ENCODE measurements at regions not wholly inside any gene's neighbourhood (a gene's known extent, or its start where the extent isn't known, plus 50 kb on each side); places are given as distances from the start of the nearest gene placed in this dataset.

- no peak overlapping the region for H3K4me3 ChIP-seq (ENCODE audit: low read length)
- H2AFZ ChIP-seq (ENCODE audit: low read depth, low read length), result no peak overlapping the region
- no peaks in the 10 kb centered on the region for H3K4me1 ChIP-seq (ENCODE audit: insufficient read depth, low read length)
- no peaks in the 10 kb centered on the region for H3K36me3 ChIP-seq (ENCODE audit: insufficient read depth, low read length)
- peaks cover 16% of the 10 kb centered on the region for H3K27me3 ChIP-seq (ENCODE audit: insufficient read depth, low read length)
- no peaks in the 10 kb centered on the region for H3K9me3 ChIP-seq (ENCODE audit: low read length)
Measured at GRCh38 chr10:128241023-128241422, 114.8 kb upstream of the MKI67 start.

- Histone ChIP-seq H3K4me3 (ENCODE audit: low read length) (no peak overlapping the region), H3K27me3 (ENCODE audit: insufficient read depth, low read length) (peaks cover 11% of the 10 kb centered on the region), H2AFZ (ENCODE audit: low read depth, low read length) (no peak overlapping the region)
Measured at GRCh38 chr10:128242641-128243040, 116.4 kb upstream of the MKI67 start.

GRCh38 chr10:128245026-128245425, 118.8 kb upstream of the MKI67 start:
- H3K4me3 ChIP-seq (ENCODE audit: low read length), result no peak overlapping the region
- peaks cover 8% of the 10 kb centered on the region for H3K27me3 ChIP-seq (ENCODE audit: insufficient read depth, low read length)
- H3K4me1 ChIP-seq (ENCODE audit: insufficient read depth, low read length), result no peaks in the 10 kb centered on the region
- H3K9me3 ChIP-seq (ENCODE audit: low read length), result no peaks in the 10 kb centered on the region
- H2AFZ ChIP-seq (ENCODE audit: low read depth, low read length), result no peak overlapping the region
- no peaks in the 10 kb centered on the region for H3K36me3 ChIP-seq (ENCODE audit: insufficient read depth, low read length)

More at GRCh38 chr10:128242641-128243040, 116.4 kb upstream of the MKI67 start:
- Histone ChIP-seq H3K36me3 (ENCODE audit: insufficient read depth, low read length) (no peaks in the 10 kb centered on the region), H3K4me1 (ENCODE audit: insufficient read depth, low read length) (no peaks in the 10 kb centered on the region), H3K9me3 (ENCODE audit: low read length) (no peaks in the 10 kb centered on the region)

DNA sequence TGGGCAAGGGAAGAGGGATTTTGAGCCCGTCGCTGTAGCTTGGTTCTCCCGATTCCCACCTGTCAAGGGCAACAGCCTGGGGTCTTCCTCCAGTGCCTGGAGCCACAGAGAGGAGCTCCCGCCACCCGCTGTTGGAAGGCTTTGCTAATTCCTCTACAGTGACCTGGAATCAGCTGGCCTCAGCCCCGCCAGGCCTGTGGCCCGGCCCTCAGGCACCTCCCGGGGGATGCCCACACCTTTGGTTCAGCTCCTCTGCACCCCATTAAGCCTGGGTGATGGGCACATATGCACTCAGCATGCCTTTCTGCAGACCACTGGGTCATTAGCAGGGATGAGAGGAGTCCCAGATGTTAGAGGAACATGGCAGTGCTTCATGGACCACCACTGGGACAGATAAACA, 121.4 kb upstream of the MKI67 start:
- H2AFZ ChIP-seq (ENCODE audit: low read depth, low read length), result no peak overlapping the region
- H3K27me3 ChIP-seq (ENCODE audit: insufficient read depth, low read length), result peaks cover 5% of the 10 kb centered on the region
- no peaks in the 10 kb centered on the region for H3K9me3 ChIP-seq (ENCODE audit: low read length)
- no peaks in the 10 kb centered on the region for H3K4me1 ChIP-seq (ENCODE audit: insufficient read depth, low read length)
- H3K36me3 ChIP-seq (ENCODE audit: insufficient read depth, low read length), result no peaks in the 10 kb centered on the region
- no peak overlapping the region for H3K4me3 ChIP-seq (ENCODE audit: low read length)

DNA sequence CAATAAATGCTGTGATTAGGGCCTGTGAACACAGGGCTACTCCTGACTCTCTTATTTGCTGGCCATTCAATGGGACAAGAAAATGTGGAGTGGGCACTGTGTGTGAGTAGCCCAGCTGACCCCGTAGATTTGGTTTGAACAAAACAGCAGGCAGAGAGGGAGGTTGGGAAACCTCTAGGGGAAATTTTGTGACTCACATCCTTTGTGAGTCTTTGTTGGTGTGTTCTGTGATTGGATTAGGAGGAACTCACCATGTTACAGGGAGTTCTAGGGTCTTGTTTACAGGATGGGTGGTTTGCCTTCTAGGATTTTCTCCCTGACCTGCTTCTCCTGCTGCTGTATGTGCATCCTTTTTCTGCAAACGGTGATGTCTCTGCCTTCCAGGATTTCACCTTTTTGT, 128.3 kb upstream of the MKI67 start:
- no peaks in the 10 kb centered on the region for H3K36me3 ChIP-seq (ENCODE audit: insufficient read depth, low read length)
- no peaks in the 10 kb centered on the region for H3K4me1 ChIP-seq (ENCODE audit: insufficient read depth, low read length)
- no peak overlapping the region for H3K4me3 ChIP-seq (ENCODE audit: low read length)
- no peak overlapping the region for H2AFZ ChIP-seq (ENCODE audit: low read depth, low read length)
- peaks cover 5% of the 10 kb centered on the region for H3K27me3 ChIP-seq (ENCODE audit: insufficient read depth, low read length)
- H3K9me3 ChIP-seq (ENCODE audit: low read length), result no peaks in the 10 kb centered on the region

- no peaks in the 10 kb centered on the region for H3K27me3 ChIP-seq (ENCODE audit: insufficient read depth, low read length)
- no peaks in the 10 kb centered on the region for H3K4me1 ChIP-seq (ENCODE audit: insufficient read depth, low read length)
- H3K36me3 ChIP-seq (ENCODE audit: insufficient read depth, low read length), result no peaks in the 10 kb centered on the region
- H3K4me3 ChIP-seq (ENCODE audit: low read length), result no peak overlapping the region
- no peak overlapping the region for H2AFZ ChIP-seq (ENCODE audit: low read depth, low read length)
- H3K9me3 ChIP-seq (ENCODE audit: low read length), result no peaks in the 10 kb centered on the region
Measured at GRCh38 chr10:128257428-128257827, 131.2 kb upstream of the MKI67 start.

- H3K27me3 ChIP-seq (ENCODE audit: insufficient read depth, low read length), result no peaks in the 10 kb centered on the region
- H2AFZ ChIP-seq (ENCODE audit: low read depth, low read length), result no peak overlapping the region
- no peaks in the 10 kb centered on the region for H3K9me3 ChIP-seq (ENCODE audit: low read length)
- H3K4me1 ChIP-seq (ENCODE audit: insufficient read depth, low read length), result no peaks in the 10 kb centered on the region
- no peaks in the 10 kb centered on the region for H3K36me3 ChIP-seq (ENCODE audit: insufficient read depth, low read length)
- H3K4me3 ChIP-seq (ENCODE audit: low read length), result no peak overlapping the region
Measured at GRCh38 chr10:128258421-128258976, 132.3 kb upstream of the MKI67 start.

- no peaks in the 10 kb centered on the region for H3K4me1 ChIP-seq (ENCODE audit: insufficient read depth, low read length)
- no peak overlapping the region for H3K4me3 ChIP-seq (ENCODE audit: low read length)
- H2AFZ ChIP-seq (ENCODE audit: low read depth, low read length), result no peak overlapping the region
Measured at GRCh38 chr10:128263891-128264688, 137.9 kb upstream of the MKI67 start.

GRCh38 chr10:128265596-128265995, 139.4 kb upstream of the MKI67 start:
- Histone ChIP-seq H3K4me3 (ENCODE audit: low read length) (no peak overlapping the region), H3K4me1 (ENCODE audit: insufficient read depth, low read length) (no peaks in the 10 kb centered on the region), H3K36me3 (ENCODE audit: insufficient read depth, low read length) (no peaks in the 10 kb centered on the region), H3K9me3 (ENCODE audit: low read length) (no peaks in the 10 kb centered on the region), H2AFZ (ENCODE audit: low read depth, low read length) (no peak overlapping the region), H3K27me3 (ENCODE audit: insufficient read depth, low read length) (peaks cover 8% of the 10 kb centered on the region)

More at GRCh38 chr10:128263891-128264688, 137.9 kb upstream of the MKI67 start:
- H3K9me3 ChIP-seq (ENCODE audit: low read length), result no peaks in the 10 kb centered on the region
- no peaks in the 10 kb centered on the region for H3K36me3 ChIP-seq (ENCODE audit: insufficient read depth, low read length)
- peaks cover 8% of the 10 kb centered on the region for H3K27me3 ChIP-seq (ENCODE audit: insufficient read depth, low read length)

- Histone ChIP-seq H3K4me3 (ENCODE audit: low read length) (no peak overlapping the region), H3K9me3 (ENCODE audit: low read length) (no peaks in the 10 kb centered on the region), H2AFZ (ENCODE audit: low read depth, low read length) (no peak overlapping the region), H3K27me3 (ENCODE audit: insufficient read depth, low read length) (peaks cover 8% of the 10 kb centered on the region), H3K36me3 (ENCODE audit: insufficient read depth, low read length) (no peaks in the 10 kb centered on the region), H3K4me1 (ENCODE audit: insufficient read depth, low read length) (no peaks in the 10 kb centered on the region)
Measured at GRCh38 chr10:128267581-128267980, 141.4 kb upstream of the MKI67 start.

- no peak overlapping the region for H2AFZ ChIP-seq (ENCODE audit: low read depth, low read length)
- H3K27me3 ChIP-seq (ENCODE audit: insufficient read depth, low read length), result peaks cover 8% of the 10 kb centered on the region
- no peaks in the 10 kb centered on the region for H3K36me3 ChIP-seq (ENCODE audit: insufficient read depth, low read length)
- no peak overlapping the region for H3K4me3 ChIP-seq (ENCODE audit: low read length)
- H3K4me1 ChIP-seq (ENCODE audit: insufficient read depth, low read length), result no peaks in the 10 kb centered on the region
- no peaks in the 10 kb centered on the region for H3K9me3 ChIP-seq (ENCODE audit: low read length)
Measured at GRCh38 chr10:128268015-128268722, 141.9 kb upstream of the MKI67 start.

DNA sequence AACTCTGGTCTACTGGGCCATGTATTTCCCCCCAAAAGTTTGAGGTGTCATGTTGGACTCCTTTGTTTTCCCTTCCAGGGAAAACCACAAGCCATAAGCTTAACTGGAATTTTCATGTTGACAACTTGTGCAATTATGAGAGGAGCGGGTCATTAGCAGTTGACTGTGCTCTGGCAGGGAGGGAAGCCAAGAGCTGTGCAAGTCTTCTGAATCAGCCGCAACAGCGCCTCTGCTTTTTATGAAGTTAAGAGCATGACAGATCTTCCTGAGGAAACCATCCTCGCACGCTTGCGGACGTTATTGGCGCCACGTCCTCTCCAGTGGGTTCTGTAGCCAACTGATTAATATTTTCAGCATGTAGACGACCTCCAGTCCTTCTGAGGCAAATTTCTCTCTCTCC, 148.7 kb upstream of the MKI67 start:
- Histone ChIP-seq H3K9me3 (ENCODE audit: low read length) (no peaks in the 10 kb centered on the region), H3K36me3 (ENCODE audit: insufficient read depth, low read length) (no peaks in the 10 kb centered on the region), H3K4me3 (ENCODE audit: low read length) (no peak overlapping the region), H2AFZ (ENCODE audit: low read depth, low read length) (no peak overlapping the region), H3K4me1 (ENCODE audit: insufficient read depth, low read length) (no peaks in the 10 kb centered on the region), H3K27me3 (ENCODE audit: insufficient read depth, low read length) (no peaks in the 10 kb centered on the region)

DNA sequence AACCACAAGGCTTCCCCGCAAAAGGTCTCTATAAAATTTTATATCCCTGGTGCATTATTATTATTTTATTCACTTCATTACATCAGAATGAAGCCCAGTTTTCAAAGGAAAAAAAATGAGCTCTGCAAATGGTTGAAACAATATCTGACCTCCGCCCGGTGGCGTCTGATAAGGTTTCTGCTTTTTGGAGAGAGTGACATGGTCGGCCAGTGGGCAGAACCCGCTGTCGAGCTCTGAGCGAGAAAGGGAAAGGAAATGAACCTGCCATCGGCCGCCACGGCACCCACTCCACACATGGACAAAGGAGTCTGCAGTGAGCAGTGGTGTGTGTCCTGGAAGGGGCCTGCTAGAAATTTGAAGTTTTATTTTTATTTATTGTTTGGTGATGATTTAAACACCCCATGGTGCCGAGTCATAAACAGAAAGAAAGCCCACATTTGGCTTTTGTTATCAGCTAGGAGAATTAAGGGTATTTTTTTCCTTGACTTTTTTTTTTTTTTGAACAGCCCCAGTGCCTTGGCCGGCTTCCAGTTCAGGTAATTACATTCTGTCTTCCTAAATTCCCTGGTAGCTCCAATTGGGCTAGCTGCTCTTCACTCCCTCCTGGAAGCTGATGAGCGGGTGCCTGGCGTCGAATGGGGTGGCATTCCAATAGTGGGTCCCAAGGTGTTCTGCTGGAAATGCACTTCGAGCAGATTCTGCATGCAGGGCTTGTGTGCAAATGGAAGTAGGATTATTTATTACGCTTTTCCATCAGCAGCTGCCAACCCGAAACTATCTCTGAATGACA, 149.4 kb upstream of the MKI67 start:
- H3K9me3 ChIP-seq (ENCODE audit: low read length), result no peaks in the 10 kb centered on the region
- no peaks in the 10 kb centered on the region for H3K4me1 ChIP-seq (ENCODE audit: insufficient read depth, low read length)
- H3K4me3 ChIP-seq (ENCODE audit: low read length), result no peak overlapping the region
- H2AFZ ChIP-seq (ENCODE audit: low read depth, low read length), result no peak overlapping the region
- H3K27me3 ChIP-seq (ENCODE audit: insufficient read depth, low read length), result no peaks in the 10 kb centered on the region
- H3K36me3 ChIP-seq (ENCODE audit: insufficient read depth, low read length), result no peaks in the 10 kb centered on the region
